Nephron (organoid): ENCODE measurements at regions not wholly inside any gene's neighbourhood (a gene's known extent, or its start where the extent isn't known, plus 50 kb on each side); places are given as distances from the start of the nearest gene placed in this dataset.
"Not testable (repeated sequence)": the region's sequence is repeated elsewhere in the genome, so short reads cannot be mapped to it uniquely, and the experiment has no call there.

Source experiments
- H3K27ac Mint-ChIP-seq, 3 experiments: 2 replicates each; pipeline ENCODE4 v1.8.0; 2020; ENCODE audit warnings: mixed read lengths in 3 of 3, mild to moderate bottlenecking in 2 of 3, moderate library complexity in 1 of 3
- H3K27me3 Mint-ChIP-seq: 2 replicates; pipeline ENCODE4 v1.8.0; 2021; ENCODE audit warnings: low read depth, mild to moderate bottlenecking, moderate library complexity, mixed read lengths
- H3K36me3 Mint-ChIP-seq: 2 replicates; pipeline ENCODE4 v1.8.0; 2020; ENCODE audit warnings: low read depth, mixed read lengths
- H3K4me1 Mint-ChIP-seq: 2 replicates; pipeline ENCODE4 v1.8.0; 2020; ENCODE audit warnings: mixed read lengths
- H3K4me3 Mint-ChIP-seq, 3 experiments: 2 replicates each; pipeline ENCODE4 v1.8.0; 2020; ENCODE audit warnings: mild to moderate bottlenecking in 3 of 3, mixed read lengths in 3 of 3, moderate library complexity in 2 of 3
- H3K9me3 Mint-ChIP-seq: 2 replicates; pipeline ENCODE4 v1.8.0; 2020; ENCODE audit warnings: mixed read lengths
- TF ChIP-seq, protein P1 (sequence below), 3 experiments: fragments of 200-600 bp; sonication (generic); IDR thresholded peaks; one replicate each; pipeline ENCODE4 v1.5.0; 2021; ENCODE audit warnings: antibody characterized with exemption in 3 of 3; ENCODE audit not compliant: unreplicated experiment in 3 of 3

DNA sequence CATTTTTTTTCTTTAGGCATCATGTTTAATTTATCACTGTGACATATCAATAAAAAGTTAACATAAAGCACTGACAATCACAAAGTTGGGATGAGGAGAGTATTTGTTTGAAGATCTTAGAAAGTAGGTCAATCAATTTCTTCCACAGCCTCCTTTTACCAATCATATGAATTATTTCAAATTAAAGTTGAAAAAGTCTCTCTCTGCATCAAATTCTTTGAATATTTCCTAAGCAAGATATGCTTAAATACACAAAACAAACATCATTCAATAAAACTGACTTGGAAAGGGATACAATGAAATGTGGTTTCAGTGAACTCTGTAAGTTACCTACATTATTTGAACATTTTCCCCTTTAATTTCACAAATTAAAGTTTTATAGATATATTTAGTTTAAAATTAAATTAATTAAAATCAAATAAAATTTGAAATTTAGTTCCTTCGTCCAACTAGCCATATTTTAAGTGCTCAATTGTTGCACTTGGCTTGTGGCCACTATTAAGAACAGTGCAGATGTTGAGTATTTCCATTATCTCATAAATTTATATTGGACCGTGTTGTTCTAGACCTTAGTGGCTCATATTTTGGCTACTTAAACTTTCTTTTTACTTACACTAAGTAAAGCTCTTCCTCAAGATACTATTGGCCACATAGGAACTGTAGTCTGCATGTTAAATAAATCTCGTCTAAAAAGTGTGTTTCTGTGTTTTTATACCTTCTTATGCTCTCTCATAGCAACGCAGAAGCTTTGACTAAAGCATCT, 949.7 kb upstream of the NUDT12 start:
- no peak overlapping the region for H3K4me3 Mint-ChIP-seq
- peaks cover 6% of the 10 kb centered on the region for H3K4me1 Mint-ChIP-seq
- peak overlapping the region in 2 of 3 experiments; percentile 14 to 51 for H3K27ac Mint-ChIP-seq
- TF ChIP-seq, protein P1, sequence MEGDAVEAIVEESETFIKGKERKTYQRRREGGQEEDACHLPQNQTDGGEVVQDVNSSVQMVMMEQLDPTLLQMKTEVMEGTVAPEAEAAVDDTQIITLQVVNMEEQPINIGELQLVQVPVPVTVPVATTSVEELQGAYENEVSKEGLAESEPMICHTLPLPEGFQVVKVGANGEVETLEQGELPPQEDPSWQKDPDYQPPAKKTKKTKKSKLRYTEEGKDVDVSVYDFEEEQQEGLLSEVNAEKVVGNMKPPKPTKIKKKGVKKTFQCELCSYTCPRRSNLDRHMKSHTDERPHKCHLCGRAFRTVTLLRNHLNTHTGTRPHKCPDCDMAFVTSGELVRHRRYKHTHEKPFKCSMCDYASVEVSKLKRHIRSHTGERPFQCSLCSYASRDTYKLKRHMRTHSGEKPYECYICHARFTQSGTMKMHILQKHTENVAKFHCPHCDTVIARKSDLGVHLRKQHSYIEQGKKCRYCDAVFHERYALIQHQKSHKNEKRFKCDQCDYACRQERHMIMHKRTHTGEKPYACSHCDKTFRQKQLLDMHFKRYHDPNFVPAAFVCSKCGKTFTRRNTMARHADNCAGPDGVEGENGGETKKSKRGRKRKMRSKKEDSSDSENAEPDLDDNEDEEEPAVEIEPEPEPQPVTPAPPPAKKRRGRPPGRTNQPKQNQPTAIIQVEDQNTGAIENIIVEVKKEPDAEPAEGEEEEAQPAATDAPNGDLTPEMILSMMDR (IDR thresholded peaks at IDR 0.05; ENCODE audit: unreplicated experiment in 3 of 3), result no peak
- H3K9me3 Mint-ChIP-seq, result peaks cover 27% of the 10 kb centered on the region
- no peaks in the 10 kb centered on the region for H3K36me3 Mint-ChIP-seq
- no peaks in the 10 kb centered on the region for H3K27me3 Mint-ChIP-seq

DNA sequence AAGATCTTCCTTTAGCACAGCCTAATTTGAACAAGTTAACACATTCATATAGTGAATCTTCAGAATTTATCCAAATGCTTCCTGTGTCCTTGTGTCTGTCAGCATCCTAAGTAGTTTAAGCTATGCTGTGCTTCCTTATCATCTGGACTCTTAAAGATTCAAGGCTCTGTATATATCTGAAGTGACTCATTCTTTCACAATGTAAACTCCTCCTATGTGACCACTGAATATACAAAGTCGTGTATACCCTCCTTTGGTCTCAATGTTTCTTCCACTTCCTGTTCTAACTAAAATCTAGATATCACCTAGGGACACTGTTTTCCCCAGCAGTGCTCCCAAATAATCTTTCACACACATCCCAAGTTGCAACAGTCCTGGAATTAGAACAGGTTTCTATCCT, 935.7 kb upstream of the NUDT12 start:
- Mint-ChIP-seq H3K4me3 (no peak overlapping the region), H3K4me1 (no peaks in the 10 kb centered on the region), H3K27me3 (no peaks in the 10 kb centered on the region), H3K36me3 (no peaks in the 10 kb centered on the region), H3K9me3 (no peaks in the 10 kb centered on the region), H3K27ac (no peak overlapping the region)
- TF ChIP-seq, protein P1 (IDR thresholded peaks at IDR 0.05; ENCODE audit: unreplicated experiment in 3 of 3), result no peak

DNA sequence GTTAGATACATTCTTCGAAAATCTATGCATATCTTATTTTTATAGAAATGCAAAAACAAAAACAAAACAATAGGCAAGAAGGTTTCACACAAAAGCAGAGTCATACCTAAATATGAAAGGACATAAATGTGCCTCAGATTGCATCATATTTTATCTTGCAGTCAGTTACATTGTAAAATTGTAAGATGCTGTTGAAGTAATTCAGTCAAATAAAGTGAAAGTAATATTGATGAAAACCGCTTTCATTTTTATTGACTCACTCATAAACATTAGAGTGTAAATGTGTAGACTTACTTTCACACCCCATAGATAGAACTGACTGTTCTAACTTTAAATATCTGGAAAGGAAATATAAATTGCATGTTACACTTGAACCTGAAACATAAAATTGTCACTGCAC, 931.5 kb upstream of the NUDT12 start:
- Mint-ChIP-seq H3K4me1 (no peaks in the 10 kb centered on the region), H3K4me3 (no peak overlapping the region), H3K36me3 (no peaks in the 10 kb centered on the region), H3K9me3 (no peaks in the 10 kb centered on the region), H3K27me3 (no peaks in the 10 kb centered on the region), H3K27ac (no peak overlapping the region)
- TF ChIP-seq, protein P1 (IDR thresholded peaks at IDR 0.05; ENCODE audit: unreplicated experiment in 3 of 3), result no peak

DNA sequence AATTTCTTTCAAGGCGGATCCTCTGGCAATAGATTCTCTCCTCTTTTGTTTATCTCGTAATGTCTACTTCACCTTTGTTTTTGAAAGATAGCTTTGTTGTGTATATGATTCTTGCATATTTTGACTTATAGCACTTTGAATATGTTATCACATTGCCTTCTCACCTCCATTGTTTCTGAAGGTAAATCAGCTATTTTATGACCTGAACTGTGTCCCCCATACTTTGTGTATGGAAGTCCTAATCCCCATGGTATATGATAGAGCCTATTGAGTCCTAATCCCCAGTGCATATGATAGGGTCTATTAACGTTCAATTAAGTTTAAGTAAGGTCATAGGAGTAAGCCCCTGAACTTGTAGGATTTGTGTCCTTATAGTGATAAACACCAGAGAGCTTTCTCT, 910.2 kb upstream of the NUDT12 start:
- TF ChIP-seq, protein P1 (IDR thresholded peaks at IDR 0.05; ENCODE audit: unreplicated experiment in 3 of 3), result no peak
- no peak overlapping the region for H3K27ac Mint-ChIP-seq
- no peaks in the 10 kb centered on the region for H3K4me1 Mint-ChIP-seq
- peaks cover 21% of the 10 kb centered on the region for H3K9me3 Mint-ChIP-seq
- H3K36me3 Mint-ChIP-seq, result no peaks in the 10 kb centered on the region
- H3K4me3 Mint-ChIP-seq, result no peak overlapping the region
- no peaks in the 10 kb centered on the region for H3K27me3 Mint-ChIP-seq

DNA sequence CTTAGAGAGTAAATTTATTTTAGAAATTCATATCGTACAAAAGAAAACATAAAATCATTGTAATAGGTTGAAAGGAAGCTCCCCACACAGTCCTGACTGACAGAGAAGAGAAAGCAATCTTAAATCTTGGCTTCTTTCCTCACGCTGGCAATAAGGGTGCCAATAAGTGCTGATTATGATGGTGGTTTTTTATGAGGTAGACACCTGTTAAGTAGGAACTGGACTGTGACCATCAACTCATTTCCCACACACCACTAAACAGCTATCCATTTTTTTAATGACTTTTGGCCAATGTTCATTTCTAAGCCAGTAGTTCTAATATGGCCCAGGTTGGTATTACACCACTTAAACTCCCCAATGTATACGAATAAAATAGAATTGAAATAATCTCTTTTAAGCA, 893.5 kb upstream of the NUDT12 start:
- Mint-ChIP-seq H3K4me1 (no peaks in the 10 kb centered on the region), H3K9me3 (peaks cover 11% of the 10 kb centered on the region), H3K36me3 (no peaks in the 10 kb centered on the region), H3K27me3 (no peaks in the 10 kb centered on the region), H3K4me3 (no peak overlapping the region), H3K27ac (no peak overlapping the region)
- TF ChIP-seq, protein P1 (IDR thresholded peaks at IDR 0.05; ENCODE audit: unreplicated experiment in 3 of 3), result no peak

DNA sequence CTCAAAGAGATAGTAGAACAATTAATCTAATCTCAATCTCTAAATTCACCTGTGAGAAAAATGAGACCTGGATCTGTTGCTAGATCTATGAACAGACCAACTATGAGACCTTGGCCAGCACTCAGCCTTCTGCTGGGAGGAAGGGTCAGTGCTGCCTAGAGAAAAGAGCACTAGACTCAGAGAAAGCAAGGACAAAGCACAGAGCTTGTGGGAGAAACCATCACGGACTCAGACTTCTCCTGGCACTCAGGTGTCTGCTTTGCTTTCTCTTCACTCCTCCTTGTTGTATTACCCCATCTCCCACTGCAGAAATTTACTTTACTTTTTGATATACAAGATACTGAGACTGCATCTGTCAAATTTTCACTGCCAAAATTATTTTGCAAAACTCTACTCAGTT, 890.0 kb upstream of the NUDT12 start:
- Mint-ChIP-seq H3K4me1 (no peaks in the 10 kb centered on the region), H3K27me3 (no peaks in the 10 kb centered on the region), H3K4me3 (peak overlapping the region in 1 of 3 experiments; percentile 81), H3K27ac (peak overlapping the region in 1 of 3 experiments; percentile 32), H3K36me3 (no peaks in the 10 kb centered on the region), H3K9me3 (peaks cover 5% of the 10 kb centered on the region)
- TF ChIP-seq, protein P1 (IDR thresholded peaks at IDR 0.05; ENCODE audit: unreplicated experiment in 3 of 3), result no peak

DNA sequence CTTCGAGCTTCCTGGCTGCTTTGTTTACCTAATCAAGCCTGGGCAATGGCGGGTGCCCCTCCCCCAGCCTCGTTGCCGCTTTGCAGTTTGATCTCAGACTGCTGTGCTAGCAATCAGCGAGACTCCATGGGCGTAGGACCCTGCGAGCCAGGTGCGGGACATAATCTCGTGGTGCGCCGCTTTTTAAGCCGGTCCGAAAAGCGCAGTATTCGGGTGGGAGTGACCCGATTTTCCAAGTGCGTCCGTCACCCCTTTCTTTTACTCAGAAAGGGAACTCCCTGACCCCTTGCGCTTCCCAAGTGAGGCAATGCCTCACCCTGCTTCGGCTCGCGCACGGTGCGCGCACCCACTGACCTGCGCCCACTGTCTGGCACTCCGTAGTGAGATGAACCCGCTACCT, 889.3 kb upstream of the NUDT12 start:
- H3K4me1 Mint-ChIP-seq, result not testable (repeated sequence)

More for the DNA sequence above, 889.3 kb upstream of the NUDT12 start:
- not testable (repeated sequence) for H3K27me3 Mint-ChIP-seq, H3K36me3 Mint-ChIP-seq, H3K9me3 Mint-ChIP-seq
- Mint-ChIP-seq H3K4me3 (peak overlapping the region; percentile 35 to 81 (median 61)), H3K27ac (peak overlapping the region in 2 of 3 experiments; percentile 32 to 60)
